Neural progenitor cell (in vitro differentiated cells): ENCODE measurements at regions not wholly inside any gene's neighbourhood (a gene's known extent, or its start where the extent isn't known, plus 50 kb on each side); places are given as distances from the start of the nearest gene placed in this dataset.

Experiments used
- EZH2 ChIP-seq: fragments of 200-600 bp; sonication (generic); IDR thresholded peaks from 2 replicates; pipeline ENCODE4 v1.6.1; 2017; ENCODE audit warnings: antibody characterized with exemption, mild to moderate bottlenecking, moderate library complexity
- EZH2phosphoT487 ChIP-seq: fragments of 200-600 bp; sonication (generic); IDR thresholded peaks from 2 replicates; pipeline ENCODE4 v1.6.1; 2017; ENCODE audit warnings: antibody characterized with exemption
- TF ChIP-seq, protein P1 (sequence below): fragments of 200-600 bp; sonication (generic); IDR thresholded peaks from 2 replicates; pipeline ENCODE4 v1.5.1; 2017; ENCODE audit warnings: antibody characterized with exemption, mild to moderate bottlenecking

DNA sequence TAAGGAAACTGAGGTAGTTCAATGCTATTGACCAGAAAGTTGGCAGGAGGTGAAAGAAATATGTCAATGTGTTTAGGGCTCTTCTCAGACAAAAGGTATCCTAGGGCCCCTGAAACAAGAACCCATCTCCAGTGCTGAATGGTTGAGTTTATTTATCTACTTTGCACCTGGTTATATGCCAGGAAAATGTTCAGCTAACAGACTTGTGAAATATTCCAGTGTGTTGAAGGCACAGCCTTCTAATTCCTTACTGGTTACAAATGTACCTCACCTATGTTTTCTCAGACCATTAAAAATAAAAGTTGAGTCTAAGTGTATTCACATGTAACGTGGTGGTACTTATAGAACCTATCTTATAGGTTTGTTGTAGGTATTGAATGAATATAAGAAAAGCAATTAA lies 511.7 kb upstream of the SEL1L start:
- TF ChIP-seq EZH2 = no peak
- TF ChIP-seq, protein P1, sequence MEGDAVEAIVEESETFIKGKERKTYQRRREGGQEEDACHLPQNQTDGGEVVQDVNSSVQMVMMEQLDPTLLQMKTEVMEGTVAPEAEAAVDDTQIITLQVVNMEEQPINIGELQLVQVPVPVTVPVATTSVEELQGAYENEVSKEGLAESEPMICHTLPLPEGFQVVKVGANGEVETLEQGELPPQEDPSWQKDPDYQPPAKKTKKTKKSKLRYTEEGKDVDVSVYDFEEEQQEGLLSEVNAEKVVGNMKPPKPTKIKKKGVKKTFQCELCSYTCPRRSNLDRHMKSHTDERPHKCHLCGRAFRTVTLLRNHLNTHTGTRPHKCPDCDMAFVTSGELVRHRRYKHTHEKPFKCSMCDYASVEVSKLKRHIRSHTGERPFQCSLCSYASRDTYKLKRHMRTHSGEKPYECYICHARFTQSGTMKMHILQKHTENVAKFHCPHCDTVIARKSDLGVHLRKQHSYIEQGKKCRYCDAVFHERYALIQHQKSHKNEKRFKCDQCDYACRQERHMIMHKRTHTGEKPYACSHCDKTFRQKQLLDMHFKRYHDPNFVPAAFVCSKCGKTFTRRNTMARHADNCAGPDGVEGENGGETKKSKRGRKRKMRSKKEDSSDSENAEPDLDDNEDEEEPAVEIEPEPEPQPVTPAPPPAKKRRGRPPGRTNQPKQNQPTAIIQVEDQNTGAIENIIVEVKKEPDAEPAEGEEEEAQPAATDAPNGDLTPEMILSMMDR = no peak
- no peak for TF ChIP-seq EZH2phosphoT487
